ENCODE measurements at regions not wholly inside any gene's neighbourhood (a gene's known extent, or its start where the extent isn't known, plus 50 kb on each side); places are given as distances from the start of the nearest gene placed in this dataset.

- no peaks in the 10 kb centered on the region for H3K79me2 ChIP-seq (ENCODE audit: insufficient read depth, low read length)
- no peaks in the 10 kb centered on the region for H3K36me3 ChIP-seq (replicated peaks in 1 of 2; ENCODE audit: control insufficient read depth in 1 of 2, insufficient read depth in 2 of 2, low read length in 2 of 2)
- no peak for FAIRE-seq
- no peaks in the 10 kb centered on the region for H3K27me3 ChIP-seq (ENCODE audit: control insufficient read depth in 1 of 2, insufficient read depth in 2 of 2, low read length in 2 of 2)
- ATAC-seq, result no peak
- no peak overlapping the region for H2AFZ ChIP-seq (ENCODE audit: low read length)
- H3K4me3 ChIP-seq (replicated peaks in 1 of 3; ENCODE audit: insufficient read depth in 1 of 3, low read depth in 2 of 3, low read length in 3 of 3), result no peak overlapping the region
- in situ Hi-C loops (cut with HindIII; ENCODE audit: extremely low pct_ligation_motif_present, low pct_unique_long_range_greater_than_20kb) (no loop called here), intact Hi-C loops (cut with micrococcal nuclease; ENCODE audit: unreplicated experiment) (no loop called here)
- H4K20me1 ChIP-seq (ENCODE audit: insufficient read depth, low read length), result no peaks in the 10 kb centered on the region
- H3K4me1 ChIP-seq (ENCODE audit: insufficient read depth, low read length), result no peaks in the 10 kb centered on the region
- H3K9me3 ChIP-seq (ENCODE audit: low read length), result peaks cover 72% of the 10 kb centered on the region
- CTCF ChIA-PET (ENCODE audit: low intra/inter-chr PET ratio, low total read pairs), result no interaction called here
- no TSS peak for BruUV-seq (replicated peaks)
- no peak overlapping the region for H3K9ac ChIP-seq (ENCODE audit: insufficient read depth, low read depth, low read length)
- TF ChIP-seq ZNF205 (CRISPR knock-in tag; IDR thresholded peaks at IDR 0.05) (no peak), PHF20 (CRISPR knock-in tag; IDR thresholded peaks at IDR 0.05) (no peak), ZNF326 (CRISPR knock-in tag; IDR thresholded peaks at IDR 0.05; ENCODE audit: borderline replicate concordance) (no peak), ZNF615 (CRISPR knock-in tag; IDR thresholded peaks at IDR 0.05; ENCODE audit: borderline replicate concordance) (no peak), RARA (CRISPR knock-in tag; IDR thresholded peaks at IDR 0.05) (no peak), NFRKB (IDR thresholded peaks at IDR 0.05) (no peak), GABPB1 (CRISPR knock-in tag; IDR thresholded peaks at IDR 0.05) (no peak), CREB1 (IDR thresholded peaks at IDR 0.05) (no peak), CREB1 (CRISPR knock-in tag; IDR thresholded peaks at IDR 0.05) (no peak)
- TF ChIP-seq, protein P1, sequence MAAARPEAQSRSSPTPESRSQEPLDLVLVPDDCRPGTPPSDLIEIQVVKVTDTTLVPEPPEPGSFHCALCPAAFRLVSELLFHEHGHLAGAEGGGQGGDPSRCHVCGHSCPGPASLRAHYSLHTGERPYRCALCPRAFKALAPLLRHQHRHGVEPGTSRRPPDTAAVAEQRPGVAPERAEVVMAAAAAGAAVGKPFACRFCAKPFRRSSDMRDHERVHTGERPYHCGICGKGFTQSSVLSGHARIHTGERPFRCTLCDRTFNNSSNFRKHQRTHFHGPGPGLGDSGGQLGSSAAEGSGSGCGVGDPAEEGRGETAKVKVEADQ (CRISPR knock-in tag; IDR thresholded peaks at IDR 0.05; ENCODE audit: borderline replicate concordance), result no peak
- TF ChIP-seq, protein P2, sequence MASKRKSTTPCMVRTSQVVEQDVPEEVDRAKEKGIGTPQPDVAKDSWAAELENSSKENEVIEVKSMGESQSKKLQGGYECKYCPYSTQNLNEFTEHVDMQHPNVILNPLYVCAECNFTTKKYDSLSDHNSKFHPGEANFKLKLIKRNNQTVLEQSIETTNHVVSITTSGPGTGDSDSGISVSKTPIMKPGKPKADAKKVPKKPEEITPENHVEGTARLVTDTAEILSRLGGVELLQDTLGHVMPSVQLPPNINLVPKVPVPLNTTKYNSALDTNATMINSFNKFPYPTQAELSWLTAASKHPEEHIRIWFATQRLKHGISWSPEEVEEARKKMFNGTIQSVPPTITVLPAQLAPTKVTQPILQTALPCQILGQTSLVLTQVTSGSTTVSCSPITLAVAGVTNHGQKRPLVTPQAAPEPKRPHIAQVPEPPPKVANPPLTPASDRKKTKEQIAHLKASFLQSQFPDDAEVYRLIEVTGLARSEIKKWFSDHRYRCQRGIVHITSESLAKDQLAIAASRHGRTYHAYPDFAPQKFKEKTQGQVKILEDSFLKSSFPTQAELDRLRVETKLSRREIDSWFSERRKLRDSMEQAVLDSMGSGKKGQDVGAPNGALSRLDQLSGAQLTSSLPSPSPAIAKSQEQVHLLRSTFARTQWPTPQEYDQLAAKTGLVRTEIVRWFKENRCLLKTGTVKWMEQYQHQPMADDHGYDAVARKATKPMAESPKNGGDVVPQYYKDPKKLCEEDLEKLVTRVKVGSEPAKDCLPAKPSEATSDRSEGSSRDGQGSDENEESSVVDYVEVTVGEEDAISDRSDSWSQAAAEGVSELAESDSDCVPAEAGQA (IDR thresholded peaks at IDR 0.05; ENCODE audit: low read depth), result no peak
- TF ChIP-seq, protein P2 (CRISPR knock-in tag; IDR thresholded peaks at IDR 0.05; ENCODE audit: borderline replicate concordance), result no peak
- no peak for DNase-seq (ENCODE audit: low spot score)
- POLR2A ChIA-PET, result no interaction called here
- no peak overlapping the region for H3K4me2 ChIP-seq (ENCODE audit: low read depth, low read length)
- 5% methylated on average over 3 of the region's 3 CpGs for WGBS (ENCODE audit: low lambda C conversion rate)
- H3K27ac ChIP-seq (ENCODE audit: extremely low read length, insufficient read depth, low read length), result no peak overlapping the region
Measured at GRCh38 chr1:80841261-80841660, 959.5 kb upstream of the ADGRL2 start.

Data from HepG2 (cell line).